HG03520 (cell line): ENCODE measurements at regions not wholly inside any gene's neighbourhood (a gene's known extent, or its start where the extent isn't known, plus 50 kb on each side); places are given as distances from the start of the nearest gene placed in this dataset.

ENCODE experiments used
- ATAC-seq: cut with Tn5 transposase; IDR thresholded peaks from one replicate; pipeline ENCODE4 v1.9.1; 2021; ENCODE audit warnings: mild to moderate bottlenecking, moderate library complexity; ENCODE audit not compliant: unreplicated experiment

DNA sequence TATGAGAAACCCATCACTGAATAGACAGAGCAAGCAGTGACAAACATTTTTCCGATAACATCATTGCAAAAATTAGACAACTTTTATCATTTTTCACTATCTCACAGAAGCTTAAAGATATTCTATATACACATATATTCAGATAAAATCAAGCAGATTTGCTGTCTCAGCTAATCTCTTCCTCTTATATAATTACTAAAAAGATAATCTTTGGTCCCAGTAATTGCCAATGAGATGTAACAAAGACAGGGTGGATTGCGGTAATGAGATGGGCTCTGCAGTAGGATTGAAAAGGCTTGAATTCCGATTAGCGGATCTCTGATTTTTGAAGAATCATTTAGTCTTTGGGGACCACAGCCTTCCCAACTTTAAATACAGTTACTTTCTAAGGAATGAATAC, 63.5 kb downstream of the SYT4 start:
- no peak for ATAC-seq

DNA sequence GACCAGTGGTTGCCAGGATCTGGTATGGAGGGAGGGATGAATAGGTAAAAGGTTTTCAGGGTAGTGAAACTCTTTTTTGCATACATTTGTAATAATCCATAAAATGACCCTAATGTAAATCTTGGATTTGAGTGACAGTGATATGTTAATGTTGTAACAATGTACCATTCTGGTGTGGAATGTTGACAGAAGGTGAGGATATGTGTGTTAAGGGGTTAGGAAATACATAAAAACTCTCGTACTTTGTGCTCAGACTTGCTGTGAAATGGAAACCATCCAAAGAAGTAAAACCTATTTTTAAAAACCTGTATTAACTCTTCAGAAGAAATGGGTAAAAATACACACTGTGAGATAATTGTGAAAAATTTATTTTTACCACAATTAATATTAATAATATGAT, 66.2 kb downstream of the SYT4 start:
- no peak for ATAC-seq

DNA sequence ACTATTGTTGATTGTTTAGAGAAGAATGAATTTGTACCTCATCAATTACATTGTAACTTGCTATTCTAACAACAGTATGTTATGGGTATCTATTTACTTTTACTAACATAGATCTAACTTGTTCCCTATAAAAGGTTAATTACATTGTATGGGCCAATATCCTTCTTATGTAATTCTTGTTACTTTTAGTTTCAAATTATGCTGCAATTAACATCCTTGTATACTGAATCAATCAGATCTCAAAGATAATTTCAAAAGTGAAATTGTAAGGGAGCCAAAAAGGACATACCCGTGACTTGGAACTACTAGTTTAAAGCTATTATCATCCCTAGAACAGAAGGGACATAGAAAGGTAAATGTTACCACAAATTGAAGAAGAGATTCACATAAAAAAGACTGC, 79.9 kb upstream of the RIT2 start:
- no peak for ATAC-seq

DNA sequence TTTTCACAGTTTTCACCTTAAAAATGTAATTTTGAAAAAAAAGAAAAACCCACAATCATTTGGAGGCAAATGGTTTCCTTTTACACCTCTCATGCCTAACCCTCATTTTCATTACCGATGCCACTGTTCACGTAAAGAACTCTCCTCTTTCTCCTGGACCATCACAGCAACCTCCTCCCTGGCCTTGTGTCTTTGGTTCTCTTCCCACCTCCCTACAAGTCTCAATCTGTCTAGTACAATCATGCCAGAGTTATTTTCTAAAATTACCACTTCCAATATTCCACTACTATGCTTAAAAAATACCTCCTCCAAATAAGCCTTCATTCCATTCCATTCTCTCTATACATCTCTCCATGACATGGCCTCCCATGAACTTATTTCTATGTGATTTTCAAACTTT, 77.9 kb upstream of the RIT2 start:
- no peak for ATAC-seq

DNA sequence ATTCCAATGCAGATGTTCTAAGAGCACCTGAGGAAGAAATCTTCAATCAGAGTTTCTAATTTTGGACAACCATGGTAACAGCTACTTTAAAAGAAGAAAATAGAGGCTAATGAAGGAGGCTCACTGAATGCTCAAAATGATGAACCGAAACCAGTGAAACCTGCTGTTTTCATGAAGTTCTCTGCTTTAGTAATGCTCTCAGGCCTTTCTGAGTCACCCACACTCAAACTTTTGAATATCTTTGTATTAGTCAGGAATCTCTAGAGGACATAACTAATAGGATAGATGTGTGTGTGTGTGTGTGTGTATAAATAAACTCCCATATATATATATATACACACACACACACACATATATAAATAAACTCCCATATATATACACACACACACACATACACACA, 76.9 kb upstream of the RIT2 start:
- peak; percentile 96 for ATAC-seq

DNA sequence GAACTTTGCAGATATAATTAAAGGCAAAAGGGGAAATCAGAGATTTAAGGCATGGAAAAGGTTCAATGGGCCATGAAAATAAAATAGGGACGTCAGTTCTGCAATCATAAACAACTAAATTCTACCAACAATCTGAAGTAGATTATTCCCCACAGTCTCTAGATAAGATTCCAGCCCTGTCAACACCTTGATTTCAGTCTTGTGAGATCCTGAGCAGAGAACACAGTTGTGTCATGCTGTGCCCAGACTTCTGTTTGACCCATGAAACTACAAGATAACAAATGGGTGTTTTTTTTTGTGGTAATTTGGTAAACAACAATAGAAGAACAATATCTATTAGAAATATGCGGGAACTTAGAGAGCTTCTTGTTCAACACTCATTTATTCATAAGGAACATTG, 66.2 kb upstream of the RIT2 start:
- ATAC-seq, result no peak

DNA sequence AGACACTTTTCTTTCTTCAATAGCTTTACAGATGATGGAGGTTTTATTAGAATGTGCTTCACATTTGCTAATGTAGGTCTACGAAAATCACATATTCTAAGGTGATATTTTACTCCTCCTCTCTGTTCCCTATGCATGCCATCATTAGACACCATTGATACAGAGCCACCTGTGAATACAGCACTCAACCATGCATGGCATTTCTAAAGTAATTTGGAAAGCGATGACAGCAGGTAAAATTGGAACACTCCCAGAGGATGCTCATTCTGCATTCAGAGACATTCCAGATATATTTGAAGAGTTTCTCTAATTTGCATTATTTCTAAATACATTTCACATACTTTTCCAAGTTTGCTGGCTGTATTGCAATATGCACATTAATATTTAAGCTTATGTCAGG, 65.3 kb upstream of the RIT2 start:
- no peak for ATAC-seq

DNA sequence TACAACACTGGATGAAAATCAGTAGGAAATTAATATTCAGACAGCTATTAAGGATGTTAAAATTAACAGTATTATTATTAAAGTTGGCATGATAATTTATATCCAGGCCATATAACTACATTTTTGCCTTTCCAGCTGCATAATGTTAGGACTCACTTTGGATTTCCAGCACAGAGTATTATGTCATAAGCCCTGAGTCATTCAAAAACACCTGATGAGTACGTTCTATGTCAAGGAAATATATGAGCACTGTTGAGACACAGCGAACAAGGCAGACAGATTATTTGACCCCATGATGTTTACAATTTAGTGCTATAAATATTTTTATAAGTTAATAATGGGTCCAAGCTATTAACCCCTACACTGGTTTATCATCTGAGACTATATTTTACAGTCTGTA, 59.8 kb upstream of the RIT2 start:
- ATAC-seq, result no peak

DNA sequence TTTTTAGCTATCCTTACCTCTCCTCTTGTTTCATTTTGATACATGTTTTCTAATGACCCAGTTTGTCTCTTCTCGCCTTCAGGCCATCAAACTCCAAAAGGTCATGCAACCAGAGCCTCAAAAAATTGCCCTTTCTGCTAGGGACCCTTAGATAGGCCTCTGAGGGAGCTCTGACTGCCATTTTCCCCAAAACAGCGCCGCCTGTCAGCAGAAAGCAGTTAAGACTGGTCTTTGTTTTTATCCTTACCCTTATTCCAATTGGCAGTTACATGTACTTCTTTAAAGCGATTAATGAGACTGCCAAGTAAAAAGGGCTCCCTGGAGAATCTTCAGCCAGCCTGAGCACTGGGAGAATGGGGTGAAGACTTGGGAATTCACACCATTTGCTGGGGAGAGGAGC, 55.1 kb upstream of the RIT2 start:
- ATAC-seq, result no peak
